HEK293T (cell line): ENCODE measurements at regions not wholly inside any gene's neighbourhood (a gene's known extent, or its start where the extent isn't known, plus 50 kb on each side); places are given as distances from the start of the nearest gene placed in this dataset.

ENCODE experiments used
- CTCF ChIA-PET: fragments of 350-600 bp; formaldehyde crosslinking; extraction: SDS; loops from one replicate; lab custom pipeline; 2021; ENCODE audit warnings: antibody characterized with exemption, inconsistent platforms; lab: Yijun Ruan, JAX
- POLR2A ChIA-PET: fragments of 350-600 bp; formaldehyde crosslinking; extraction: SDS; loops from one replicate; lab custom pipeline; 2020; ENCODE audit warnings: antibody characterized with exemption, inconsistent platforms; lab: Yijun Ruan, JAX
- DNase-seq: peaks from one replicate; pipeline ENCODE4 v3.0.0; 2012; ENCODE audit warnings: mixed read lengths; ENCODE audit errors: extremely low spot score
- ARNT ChIP-seq: fragments of 450-650 bp; IDR thresholded peaks from 2 replicates; pipeline ENCODE4 v1.6.1; 2017; ENCODE audit warnings: mild to moderate bottlenecking
- BHLHE40 ChIP-seq: fragments of 450-650 bp; IDR thresholded peaks from 2 replicates; pipeline ENCODE4 v1.6.1; 2016; ENCODE audit warnings: mild to moderate bottlenecking, moderate library complexity, borderline replicate concordance
- CTBP1 ChIP-seq: fragments of 450-650 bp; IDR thresholded peaks from 2 replicates; pipeline ENCODE4 v1.6.1; 2016; ENCODE audit warnings: borderline replicate concordance
- ELF4 ChIP-seq: fragments of 450-650 bp; IDR thresholded peaks from 2 replicates; pipeline ENCODE4 v1.6.1; 2017; ENCODE audit warnings: antibody characterized with exemption
- FOXA1 ChIP-seq: fragments of 450-650 bp; IDR thresholded peaks from 2 replicates; pipeline ENCODE4 v1.6.1; 2016; ENCODE audit warnings: mild to moderate bottlenecking
- FOXK2 ChIP-seq: fragments of 450-650 bp; IDR thresholded peaks from 2 replicates; pipeline ENCODE4 v1.6.1; 2016; ENCODE audit warnings: mild to moderate bottlenecking
- FOXM1 ChIP-seq: fragments of 450-650 bp; IDR thresholded peaks from 2 replicates; pipeline ENCODE4 v1.6.1; 2017; ENCODE audit warnings: mild to moderate bottlenecking, borderline replicate concordance
- HDGF ChIP-seq: fragments of 450-650 bp; IDR thresholded peaks from 2 replicates; pipeline ENCODE4 v1.6.1; 2017; ENCODE audit warnings: antibody characterized with exemption, borderline replicate concordance
- L3MBTL2 ChIP-seq: fragments of 450-650 bp; conservative IDR thresholded peaks from 2 replicates; pipeline ENCODE4 v1.6.1; 2016; ENCODE audit warnings: mild to moderate bottlenecking
- LEF1 ChIP-seq: fragments of 450-650 bp; IDR thresholded peaks from 2 replicates; pipeline ENCODE4 v1.6.1; 2017; ENCODE audit warnings: mild to moderate bottlenecking, borderline replicate concordance
- NFRKB ChIP-seq: fragments of 450-650 bp; IDR thresholded peaks from 2 replicates; pipeline ENCODE4 v1.6.1; 2016; ENCODE audit warnings: mild to moderate bottlenecking, moderate library complexity
- SP1 ChIP-seq: fragments of 450-650 bp; IDR thresholded peaks from 2 replicates; pipeline ENCODE4 v1.6.1; 2017
- SUZ12 ChIP-seq: fragments of 450-650 bp; IDR thresholded peaks from 2 replicates; pipeline ENCODE4 v1.6.1; 2016; ENCODE audit warnings: mild to moderate bottlenecking
- TARDBP ChIP-seq: fragments of 450-650 bp; IDR thresholded peaks from 2 replicates; pipeline ENCODE4 v1.6.1; 2016
- ZNF384 ChIP-seq: fragments of 450-650 bp; IDR thresholded peaks from 2 replicates; pipeline ENCODE4 v1.6.1; 2016
- TF ChIP-seq, protein P1 (sequence below): fragments of 450-650 bp; IDR thresholded peaks from 2 replicates; pipeline ENCODE4 v1.6.1; 2016

- POLR2A ChIA-PET, result no interaction called here
- DNase-seq, result no peak
- CTCF ChIA-PET, result interaction anchor here (0.5 to 1.2 kb wide), 5 partner anchors 11 to 604 kb away, joined by 3 to 7 read pairs (median 3); no protein-coding TSS in a partner anchor
- TF ChIP-seq CTBP1, result no peak
- no peak for TF ChIP-seq ZNF384
- TF ChIP-seq FOXA1, result no peak
- TF ChIP-seq, protein P1, sequence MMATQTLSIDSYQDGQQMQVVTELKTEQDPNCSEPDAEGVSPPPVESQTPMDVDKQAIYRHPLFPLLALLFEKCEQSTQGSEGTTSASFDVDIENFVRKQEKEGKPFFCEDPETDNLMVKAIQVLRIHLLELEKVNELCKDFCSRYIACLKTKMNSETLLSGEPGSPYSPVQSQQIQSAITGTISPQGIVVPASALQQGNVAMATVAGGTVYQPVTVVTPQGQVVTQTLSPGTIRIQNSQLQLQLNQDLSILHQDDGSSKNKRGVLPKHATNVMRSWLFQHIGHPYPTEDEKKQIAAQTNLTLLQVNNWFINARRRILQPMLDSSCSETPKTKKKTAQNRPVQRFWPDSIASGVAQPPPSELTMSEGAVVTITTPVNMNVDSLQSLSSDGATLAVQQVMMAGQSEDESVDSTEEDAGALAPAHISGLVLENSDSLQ, result no peak
- TF ChIP-seq BHLHE40, result no peak
- TF ChIP-seq FOXK2, result no peak
- TF ChIP-seq TARDBP, result no peak
- TF ChIP-seq LEF1, result no peak
- TF ChIP-seq HDGF, result no peak
- TF ChIP-seq SUZ12, result no peak
- TF ChIP-seq NFRKB, result no peak
- TF ChIP-seq L3MBTL2, result no peak
- no peak for TF ChIP-seq ARNT
- no peak for TF ChIP-seq SP1
- TF ChIP-seq ELF4, result no peak
- no peak for TF ChIP-seq FOXM1
Observed at GRCh38 chr20:39269493-39270217, 307.5 kb downstream of the DHX35 start.

DNA sequence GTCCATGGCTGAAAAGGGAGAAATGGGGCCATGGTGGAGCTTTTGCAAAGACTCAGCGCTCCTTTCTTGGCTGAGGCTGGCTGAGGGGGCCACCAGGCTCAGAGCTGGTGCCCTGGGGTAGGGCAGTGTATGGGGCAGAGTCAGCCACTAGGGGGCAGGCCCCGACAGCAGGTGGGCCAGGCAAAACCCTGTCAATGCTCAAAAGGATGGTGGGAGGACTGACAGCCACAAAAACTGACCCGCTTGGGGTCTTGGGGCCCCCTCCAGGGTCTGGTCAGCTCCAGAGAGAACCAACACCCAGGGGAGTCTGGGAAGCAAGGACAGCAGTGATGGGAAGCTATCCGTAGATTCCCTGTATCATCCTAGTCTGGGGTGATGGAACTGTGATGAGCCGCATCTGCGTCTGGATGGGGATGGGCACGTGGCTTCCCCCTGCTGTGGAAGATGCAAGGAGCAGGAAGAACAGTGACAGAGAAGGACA, 306.9 kb downstream of the DHX35 start:
- CTCF ChIA-PET, result interaction anchor here (0.6 to 1.2 kb wide), 4 partner anchors 51 to 605 kb away, joined by 3 to 7 read pairs (median 3); no protein-coding TSS in a partner anchor
- DNase-seq, result peak; percentile 68
- POLR2A ChIA-PET, result no interaction called here
- no peak for TF ChIP-seq ZNF384
- TF ChIP-seq L3MBTL2, result no peak
- no peak for TF ChIP-seq HDGF
- TF ChIP-seq BHLHE40, result no peak
- no peak for TF ChIP-seq LEF1
- TF ChIP-seq FOXK2, result no peak
- no peak for TF ChIP-seq FOXA1
- no peak for TF ChIP-seq SUZ12
- TF ChIP-seq CTBP1, result no peak

GRCh38 chr20:39268491-39268951, 306.4 kb downstream of the DHX35 start:
- ChIA-PET POLR2A (no interaction called here), CTCF (interaction anchor here (0.9 to 1.2 kb wide), 2 partner anchors 52 to 605 kb away, joined by 3 to 7 read pairs; no protein-coding TSS in a partner anchor)
- TF ChIP-seq FOXM1 (no peak), ZNF384 (no peak), FOXK2 (no peak), HDGF (no peak), ELF4 (no peak), SP1 (no peak), CTBP1 (no peak), ARNT (no peak), NFRKB (no peak), FOXA1 (no peak), TARDBP (no peak), L3MBTL2 (no peak), LEF1 (no peak), SUZ12 (no peak), BHLHE40 (no peak)
- TF ChIP-seq, protein P1, result no peak
- no peak for DNase-seq

- POLR2A ChIA-PET, result no interaction called here
- DNase-seq, result no peak
- CTCF ChIA-PET, result interaction anchor here (0.6 to 0.9 kb wide), 2 partner anchors 76 to 130 kb away, joined by 3 read pairs; no protein-coding TSS in a partner anchor
- no peak for TF ChIP-seq LEF1
- no peak for TF ChIP-seq L3MBTL2
- TF ChIP-seq, protein P1, result no peak
- TF ChIP-seq ELF4, result no peak
- no peak for TF ChIP-seq ARNT
- no peak for TF ChIP-seq FOXK2
- no peak for TF ChIP-seq CTBP1
- TF ChIP-seq SP1, result no peak
- TF ChIP-seq FOXM1, result no peak
Observed at GRCh38 chr20:39266989-39267388, 304.8 kb downstream of the DHX35 start.

- CTCF ChIA-PET, result interaction anchor here (0.6 to 1.2 kb wide), 7 partner anchors 11 to 1701 kb away, joined by 3 to 5 read pairs (median 3); no protein-coding TSS in a partner anchor
- TF ChIP-seq FOXM1, result no peak
- no peak for TF ChIP-seq NFRKB
- TF ChIP-seq L3MBTL2, result no peak
- TF ChIP-seq ZNF384, result no peak
- no peak for TF ChIP-seq BHLHE40
- no peak for TF ChIP-seq SP1
- TF ChIP-seq FOXA1, result no peak
- no peak for TF ChIP-seq CTBP1
- TF ChIP-seq ELF4, result no peak
- TF ChIP-seq LEF1, result no peak
- TF ChIP-seq ARNT, result no peak
- no peak for TF ChIP-seq HDGF
- no peak for TF ChIP-seq FOXK2
- TF ChIP-seq SUZ12, result no peak
- TF ChIP-seq, protein P1, result no peak
- TF ChIP-seq TARDBP, result no peak
- peak; percentile 71 for DNase-seq
- POLR2A ChIA-PET, result no interaction called here
Observed at GRCh38 chr20:39264506-39265172, 302.5 kb downstream of the DHX35 start.
